ENCODE measurements at regions not wholly inside any gene's neighbourhood (a gene's known extent, or its start where the extent isn't known, plus 50 kb on each side); places are given as distances from the start of the nearest gene placed in this dataset.

GRCh38 chr2:181776336-181776735, 96.0 kb upstream of the NEUROD1 start:
- no peak for TF ChIP-seq CTCF (IDR thresholded peaks at IDR 0.05; ENCODE audit: low read depth, low read length)
- no peak overlapping the region for H3K4me3 ChIP-seq (ENCODE audit: low read depth, low read length)

- TF ChIP-seq CTCF (IDR thresholded peaks at IDR 0.05; ENCODE audit: low read depth, low read length): no peak
Measured at GRCh38 chr2:181777734-181778133, 97.4 kb upstream of the NEUROD1 start.

GRCh38 chr2:181778621-181779201, 98.4 kb upstream of the NEUROD1 start:
- H3K4me3 ChIP-seq (ENCODE audit: low read depth, low read length): no peak overlapping the region
- no peak for TF ChIP-seq CTCF (IDR thresholded peaks at IDR 0.05; ENCODE audit: low read depth, low read length)

More at GRCh38 chr2:181777734-181778133, 97.4 kb upstream of the NEUROD1 start:
- no peak overlapping the region for H3K4me3 ChIP-seq (ENCODE audit: low read depth, low read length)

GRCh38 chr2:181779288-181780021, 99.1 kb upstream of the NEUROD1 start:
- H3K4me3 ChIP-seq (ENCODE audit: low read depth, low read length): no peak overlapping the region
- TF ChIP-seq CTCF (IDR thresholded peaks at IDR 0.05; ENCODE audit: low read depth, low read length): no peak

GRCh38 chr2:181780047-181780651, 99.8 kb upstream of the NEUROD1 start:
- no peak for TF ChIP-seq CTCF (IDR thresholded peaks at IDR 0.05; ENCODE audit: low read depth, low read length)
- H3K4me3 ChIP-seq (ENCODE audit: low read depth, low read length): no peak overlapping the region

- H3K4me3 ChIP-seq (ENCODE audit: low read depth, low read length): no peak overlapping the region
- no peak for TF ChIP-seq CTCF (IDR thresholded peaks at IDR 0.05; ENCODE audit: low read depth, low read length)
Measured at GRCh38 chr2:181780657-181781056, 100.3 kb upstream of the NEUROD1 start.

Data from WI38 (cell line).